Activated T-helper 9 cell treated with anti-CD3 and anti-CD28 coated beads, Interleukin-2, amount 50 U/mL, for 16 hours (primary cell): ENCODE measurements at regions not wholly inside any gene's neighbourhood (a gene's known extent, or its start where the extent isn't known, plus 50 kb on each side); places are given as distances from the start of the nearest gene placed in this dataset.
"Not testable (repeated sequence)": the region's sequence is repeated elsewhere in the genome, so short reads cannot be mapped to it uniquely, and the experiment has no call there.

ENCODE experiments used
- DNase-seq: peaks from one replicate; pipeline ENCODE4 v3.0.0-alpha.2; 2020; ENCODE audit warnings: low read depth

DNA sequence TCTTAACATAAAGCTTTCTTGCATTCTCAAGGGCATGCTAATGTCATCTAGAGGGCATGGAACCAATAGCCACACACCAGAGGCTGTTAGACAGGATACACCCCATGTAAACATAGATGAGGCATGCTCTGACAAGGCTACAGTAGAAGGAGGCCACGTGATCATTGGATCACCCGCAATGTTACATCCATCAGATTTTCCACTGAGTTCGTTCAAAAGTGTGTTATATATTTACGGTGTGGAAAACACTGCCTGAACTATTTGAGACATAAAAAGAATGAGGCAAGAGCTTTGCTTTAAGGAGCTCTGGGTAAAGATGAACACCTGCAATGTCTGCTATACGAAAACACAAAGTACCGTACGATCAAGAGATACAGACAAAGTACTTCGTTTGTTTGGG, 817.5 kb upstream of the SLC10A2 start:
- DNase-seq: no peak

DNA sequence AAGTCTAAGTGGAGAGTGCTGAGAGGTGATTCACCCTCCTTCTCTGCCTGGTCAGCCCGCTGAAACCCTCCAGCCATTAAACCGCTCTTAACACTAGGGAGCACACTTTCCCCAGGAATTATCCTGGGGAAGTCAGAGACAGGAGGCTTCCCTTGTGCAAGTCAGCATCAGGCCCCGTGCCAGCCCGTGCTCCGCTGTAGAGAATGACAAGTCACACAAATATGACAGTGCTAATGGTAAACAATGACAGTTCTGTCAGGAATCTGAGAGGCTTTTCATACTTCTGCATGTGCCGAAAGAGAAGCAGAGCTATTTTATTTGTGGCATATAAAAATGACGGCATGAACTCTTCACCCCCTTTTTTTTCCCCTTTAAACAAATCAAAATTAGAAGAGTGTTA, 816.9 kb upstream of the SLC10A2 start:
- DNase-seq: no peak

DNA sequence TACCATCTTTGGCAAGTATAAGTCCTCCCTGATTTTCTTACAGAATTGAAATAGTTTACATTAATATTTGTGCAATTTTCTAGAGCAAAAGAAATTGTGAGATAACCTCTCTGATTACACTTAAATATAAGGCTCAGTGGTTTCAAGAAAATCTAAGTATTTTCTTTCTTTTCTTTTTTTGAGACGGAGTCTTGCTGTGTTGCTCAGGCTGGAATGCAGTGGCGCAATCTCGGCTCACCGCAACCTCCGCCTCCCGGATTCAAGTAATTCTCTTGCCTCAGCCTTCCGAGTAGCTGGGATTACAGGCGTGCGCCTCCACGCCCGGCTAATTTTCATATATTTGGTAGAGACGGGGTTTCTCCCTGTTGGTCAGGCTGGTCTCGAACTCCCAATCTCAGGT, 813.9 kb upstream of the SLC10A2 start:
- not testable (repeated sequence) for DNase-seq

DNA sequence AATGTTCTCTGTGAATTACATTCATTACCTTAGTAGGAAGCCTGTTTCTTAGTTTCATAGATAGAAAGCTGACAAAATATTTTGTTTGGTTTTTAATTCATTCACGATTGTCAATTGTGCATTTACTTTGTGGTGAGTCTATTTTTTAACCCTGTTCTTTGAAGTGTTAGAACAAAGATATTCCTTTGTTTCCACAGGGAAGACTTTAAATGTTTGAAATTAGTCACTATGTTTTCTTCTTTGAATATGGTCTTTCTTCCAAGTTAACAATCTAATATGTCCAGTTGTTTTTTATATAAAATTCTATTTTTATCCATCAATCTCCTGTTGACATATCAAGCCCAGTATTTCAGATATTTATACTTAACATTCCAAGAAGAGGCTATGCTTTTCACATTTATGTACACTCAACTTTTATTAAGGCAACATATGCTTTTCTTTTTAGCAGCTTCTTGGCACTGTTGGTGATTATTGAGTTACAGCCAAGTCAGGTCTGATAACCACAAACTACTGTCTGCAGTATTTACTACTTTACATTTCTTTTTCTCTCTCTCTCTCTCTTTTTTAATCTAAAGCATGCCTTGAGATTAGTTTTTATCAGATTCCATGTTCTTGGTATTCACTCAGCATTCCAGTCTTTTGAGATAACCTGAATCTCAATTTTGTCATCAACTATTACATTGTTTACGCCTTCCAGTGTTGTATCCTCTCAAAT, 812.8 kb upstream of the SLC10A2 start:
- no peak for DNase-seq

DNA sequence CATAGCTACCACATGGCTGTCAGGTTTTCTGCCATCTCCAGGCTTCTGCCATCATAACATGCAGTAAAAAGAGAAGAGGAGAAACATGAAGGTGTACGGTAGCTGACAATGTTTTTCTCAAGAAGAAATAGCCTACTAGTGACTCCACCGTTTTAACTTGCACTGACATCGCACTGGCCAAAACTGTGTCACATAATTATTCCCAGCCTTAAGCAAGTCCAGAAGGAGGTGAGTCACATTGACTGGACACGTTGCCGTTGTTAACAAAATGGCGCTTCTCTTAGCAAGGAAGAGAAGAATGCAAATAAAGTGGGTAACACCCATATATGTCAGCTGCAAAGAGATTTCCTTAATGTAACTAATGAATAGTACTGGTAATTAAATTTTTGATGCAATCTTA, 810.4 kb upstream of the SLC10A2 start:
- no peak for DNase-seq

DNA sequence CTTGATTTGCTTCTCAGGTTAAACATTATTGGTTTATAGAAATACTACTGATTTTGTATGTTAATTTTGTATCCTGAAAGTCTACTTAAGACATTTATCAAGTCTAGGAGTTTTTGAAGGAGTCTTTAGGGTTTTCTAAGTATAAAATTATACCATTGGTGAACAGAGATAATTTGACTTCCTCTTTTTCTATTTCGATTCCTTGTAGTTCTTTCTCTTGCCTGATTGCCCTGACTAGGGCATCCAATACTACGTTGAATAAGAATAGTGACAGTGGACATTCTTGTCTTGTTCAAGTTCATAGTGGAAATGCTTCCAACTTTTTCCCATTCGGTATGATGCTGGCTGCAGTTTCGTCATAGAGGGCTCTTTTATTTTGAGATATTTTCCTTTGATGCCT, 807.5 kb upstream of the SLC10A2 start:
- DNase-seq: no peak

DNA sequence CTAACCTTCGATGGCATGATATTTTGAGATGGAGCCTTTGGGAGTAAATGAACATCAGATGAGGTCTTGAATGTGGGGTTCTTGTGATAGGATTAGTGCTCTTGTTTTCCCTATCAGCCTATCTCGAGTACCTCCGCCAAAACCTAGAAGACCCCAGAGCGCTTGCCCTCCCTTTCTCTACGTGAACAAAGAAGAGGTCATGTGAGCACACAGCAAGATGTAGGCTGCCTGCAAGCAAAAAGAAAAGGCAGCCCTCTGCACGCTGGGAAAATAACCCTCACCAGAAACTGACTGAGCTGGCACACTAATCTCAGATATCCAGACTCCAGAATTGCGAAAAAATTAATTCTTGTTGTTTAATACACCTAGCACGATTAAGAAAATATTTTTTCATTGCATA, 799.8 kb upstream of the SLC10A2 start:
- DNase-seq: no peak

DNA sequence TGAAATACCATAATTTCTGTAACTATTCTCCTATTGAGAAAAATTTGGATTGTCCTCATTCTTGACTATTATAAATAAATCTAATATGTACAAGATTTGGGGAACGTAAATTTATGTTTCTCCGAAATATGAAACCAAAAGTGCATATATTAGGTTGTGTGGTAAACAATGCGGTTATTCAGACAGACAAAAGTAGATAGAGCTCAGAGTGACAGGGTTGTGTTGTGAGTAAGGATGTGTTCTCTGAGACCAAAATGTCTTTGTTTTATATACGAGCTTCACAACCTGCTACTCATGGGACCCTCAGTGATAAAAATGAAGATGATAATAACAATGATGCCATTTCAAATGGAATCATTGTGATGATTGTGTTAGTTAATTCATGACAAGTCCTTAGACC, 796.3 kb upstream of the SLC10A2 start:
- no peak for DNase-seq

DNA sequence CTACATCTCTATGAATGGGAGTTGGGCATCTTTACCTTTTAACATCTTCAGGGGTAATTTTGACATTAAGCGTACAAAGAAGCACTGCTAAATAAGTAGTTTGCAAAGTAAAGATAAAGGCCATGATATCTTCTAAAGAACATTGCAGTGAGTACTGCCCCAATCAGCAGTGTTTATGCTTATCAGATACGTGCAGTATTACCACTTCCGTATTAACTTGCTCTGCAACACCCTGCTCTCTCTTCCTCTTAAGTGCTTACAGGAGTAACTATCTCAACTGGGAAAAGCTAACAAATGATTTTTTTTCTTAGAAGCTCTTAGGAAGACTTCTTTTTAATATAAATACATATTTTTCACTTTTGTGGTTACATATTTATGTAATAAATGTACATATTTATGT, 793.7 kb upstream of the SLC10A2 start:
- DNase-seq: no peak

DNA sequence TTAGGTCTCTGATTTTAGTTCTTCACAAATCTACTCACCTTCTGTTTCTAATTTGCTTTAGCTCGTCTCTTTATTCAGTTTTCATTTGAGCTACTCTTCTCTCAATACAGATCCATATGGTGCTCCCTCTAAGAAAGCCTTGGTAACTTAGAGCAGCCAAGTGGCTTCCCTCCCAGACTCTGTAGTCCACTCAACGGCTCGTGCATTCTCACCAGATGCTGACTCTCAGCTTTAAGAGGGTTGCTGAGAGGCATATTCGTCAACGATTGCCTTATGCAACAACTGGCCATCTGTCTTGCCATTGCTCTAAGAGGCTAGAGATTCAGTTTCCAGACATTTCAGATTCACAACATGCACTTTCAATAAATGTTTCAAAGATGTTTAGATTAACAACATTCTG, 785.8 kb upstream of the SLC10A2 start:
- no peak for DNase-seq

DNA sequence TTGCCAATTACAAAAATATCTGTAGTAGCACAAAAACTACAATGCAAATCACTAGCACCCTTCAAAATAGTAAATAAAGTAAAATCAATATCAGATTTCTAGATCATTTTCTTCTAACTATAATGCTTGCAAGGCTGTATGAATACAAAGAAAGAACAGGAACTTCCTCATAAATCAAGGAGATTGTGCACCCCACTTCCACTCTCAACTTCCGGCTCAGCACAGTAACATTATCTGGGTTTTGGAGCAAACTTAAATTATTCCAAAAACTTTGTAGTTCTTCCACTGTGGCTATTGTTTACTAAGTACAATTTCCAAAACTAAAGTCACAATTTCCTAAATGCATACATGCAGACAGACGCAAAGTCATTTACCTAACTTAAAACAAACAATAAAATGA, 778.3 kb upstream of the SLC10A2 start:
- no peak for DNase-seq

DNA sequence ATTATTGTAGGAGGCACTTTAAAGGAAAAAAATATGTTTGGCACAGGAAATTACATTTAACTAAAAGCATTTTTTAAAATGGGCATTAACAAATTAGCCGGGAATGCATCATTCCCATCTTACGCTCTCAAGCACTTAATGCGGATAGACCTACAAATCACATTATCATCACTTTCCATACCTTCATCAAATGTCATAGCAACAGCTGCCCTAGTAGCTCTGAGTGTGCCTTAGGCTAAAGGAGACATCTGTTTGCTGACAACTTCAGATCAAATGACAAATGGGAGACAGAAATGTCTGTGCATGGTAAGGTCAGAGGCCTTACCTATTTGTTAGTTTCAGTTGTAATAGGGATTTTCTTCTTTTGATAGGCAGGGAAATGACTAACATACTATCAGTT, 773.2 kb upstream of the SLC10A2 start:
- DNase-seq: no peak

DNA sequence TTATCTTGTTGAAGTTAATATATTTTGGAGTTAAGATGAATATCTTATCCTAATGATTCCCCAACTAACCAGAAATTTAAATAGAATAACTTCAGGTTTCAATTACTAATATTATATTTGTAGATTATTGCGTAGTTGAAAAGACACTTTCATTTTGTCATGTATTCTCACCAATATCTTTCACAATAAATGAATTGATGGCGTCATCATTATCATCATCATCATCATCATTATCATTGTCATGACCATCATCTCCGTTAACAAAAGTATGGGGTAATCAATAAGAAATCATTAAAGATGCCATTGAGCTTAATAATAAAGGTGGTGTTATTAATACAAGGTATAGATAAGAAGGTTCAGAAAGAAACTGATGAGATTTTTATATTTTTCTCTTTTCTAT, 768.8 kb upstream of the SLC10A2 start:
- no peak for DNase-seq

DNA sequence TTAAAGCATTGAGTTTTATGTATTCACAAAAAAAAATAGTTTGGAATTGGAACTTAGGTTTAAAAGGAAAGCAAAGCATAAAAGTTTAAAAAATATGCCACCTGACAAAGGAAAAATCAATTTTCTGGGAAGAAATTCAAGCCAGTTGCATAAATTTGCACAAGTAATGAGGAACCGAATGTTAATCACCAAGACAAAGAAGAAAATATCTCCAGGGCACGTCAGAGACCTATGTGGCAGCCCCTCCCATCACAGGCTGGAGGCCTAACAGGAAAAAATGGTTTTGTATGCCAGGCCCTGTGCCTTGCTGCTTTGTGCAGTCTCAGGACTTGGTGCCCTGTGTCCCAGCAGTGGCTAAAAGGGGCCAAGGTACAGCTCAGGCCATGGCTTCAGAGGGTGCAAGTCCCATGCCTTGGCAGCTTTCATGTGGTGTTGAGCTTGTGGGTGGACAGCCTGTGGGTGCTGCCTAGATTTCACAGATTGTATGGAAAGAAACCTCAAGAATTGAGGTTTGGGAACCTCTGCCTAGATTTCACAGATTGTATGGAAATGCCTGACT, 767.2 kb upstream of the SLC10A2 start:
- no peak for DNase-seq

DNA sequence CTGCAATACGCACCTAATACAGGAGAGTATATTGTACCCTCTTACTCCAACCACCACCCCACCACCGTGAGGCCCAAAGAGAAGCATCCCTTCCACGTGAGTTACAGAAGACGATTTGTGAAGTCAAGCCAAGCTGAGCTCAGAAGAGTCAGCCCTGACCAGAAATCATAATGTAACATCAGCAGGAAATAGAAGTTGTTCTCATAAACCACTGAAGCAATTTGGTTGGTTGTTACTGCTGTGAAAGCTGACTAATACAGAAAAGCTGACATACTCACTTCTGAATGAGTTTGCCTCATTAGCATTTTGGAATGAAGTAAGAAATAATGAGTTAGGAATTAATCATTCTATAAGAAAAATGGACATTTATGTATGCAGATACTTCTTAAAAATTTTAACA, 749.4 kb upstream of the SLC10A2 start:
- DNase-seq: no peak

DNA sequence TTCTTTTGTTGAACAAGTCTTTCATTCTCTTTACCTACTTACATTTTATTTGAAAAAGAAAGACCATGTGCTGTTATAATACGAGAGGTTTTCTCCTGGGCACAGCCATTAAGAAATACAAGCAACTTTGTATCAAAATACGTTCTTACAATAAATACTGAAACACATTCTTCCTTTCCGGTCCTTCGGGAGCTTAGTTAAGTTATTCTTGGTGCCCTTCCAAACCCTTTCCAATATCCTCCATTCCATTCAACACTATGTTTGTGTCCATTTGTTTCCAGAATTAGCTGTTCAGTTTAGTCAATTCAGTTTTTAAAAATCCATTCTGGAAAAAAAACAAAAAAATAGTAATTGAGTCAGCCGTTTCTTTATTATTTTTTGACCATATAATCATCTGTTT, 746.8 kb upstream of the SLC10A2 start:
- no peak for DNase-seq

DNA sequence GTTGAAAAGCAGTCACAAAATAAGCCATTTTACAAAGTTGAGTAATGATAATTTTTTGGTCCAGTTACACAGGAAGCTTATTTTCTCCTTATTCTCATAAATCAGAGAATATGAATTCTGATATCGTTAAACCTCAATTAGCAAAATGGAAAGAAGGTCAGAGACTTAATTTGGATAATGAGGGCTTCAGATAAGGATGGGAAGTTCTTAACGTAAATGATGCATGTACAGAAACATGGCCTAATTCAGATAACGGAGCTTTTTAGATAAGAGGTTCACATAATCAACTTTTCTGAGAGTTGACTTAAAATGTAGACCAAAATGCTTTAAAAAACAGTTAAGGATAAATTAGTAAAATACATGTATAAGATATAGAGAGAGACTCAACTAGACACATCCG, 746.3 kb upstream of the SLC10A2 start:
- no peak for DNase-seq

DNA sequence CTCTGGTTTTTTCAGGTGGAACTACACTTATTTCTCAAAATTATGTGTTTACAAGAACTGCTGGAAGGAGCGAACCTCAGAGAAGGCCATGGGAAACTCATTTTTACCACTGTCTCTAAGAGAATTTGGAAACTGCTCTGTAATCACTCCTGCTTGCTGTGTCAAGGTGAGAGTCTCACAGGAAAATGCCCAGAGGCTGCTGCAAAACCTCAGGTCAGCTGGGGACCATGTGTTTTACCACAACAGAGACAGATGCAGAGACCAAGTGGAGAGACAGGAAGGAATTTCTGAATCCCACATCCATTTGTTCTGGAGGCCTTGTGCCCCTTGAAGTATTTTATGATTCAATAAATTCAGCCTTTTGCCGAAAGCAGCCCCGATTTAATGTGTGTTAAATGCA, 743.8 kb upstream of the SLC10A2 start:
- no peak for DNase-seq

DNA sequence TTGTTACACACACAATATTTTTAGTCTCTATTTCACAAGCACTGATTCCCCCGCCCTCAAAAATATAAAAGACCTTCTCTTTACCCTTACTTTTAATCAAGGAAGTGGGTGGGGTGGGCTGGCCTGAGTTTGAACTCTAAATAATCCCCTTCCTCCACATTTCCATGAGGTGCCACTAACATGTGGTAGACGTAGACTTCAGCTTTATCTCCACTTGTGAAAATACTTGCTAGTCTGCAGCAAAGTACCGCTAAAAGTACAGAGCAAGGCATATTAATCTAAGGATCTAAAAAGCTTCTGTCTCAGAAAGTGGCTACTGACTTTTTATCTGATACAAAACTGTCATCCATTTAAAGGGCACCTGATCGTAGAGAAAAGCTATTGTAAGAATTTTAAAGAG, 739.6 kb upstream of the SLC10A2 start:
- no peak for DNase-seq

DNA sequence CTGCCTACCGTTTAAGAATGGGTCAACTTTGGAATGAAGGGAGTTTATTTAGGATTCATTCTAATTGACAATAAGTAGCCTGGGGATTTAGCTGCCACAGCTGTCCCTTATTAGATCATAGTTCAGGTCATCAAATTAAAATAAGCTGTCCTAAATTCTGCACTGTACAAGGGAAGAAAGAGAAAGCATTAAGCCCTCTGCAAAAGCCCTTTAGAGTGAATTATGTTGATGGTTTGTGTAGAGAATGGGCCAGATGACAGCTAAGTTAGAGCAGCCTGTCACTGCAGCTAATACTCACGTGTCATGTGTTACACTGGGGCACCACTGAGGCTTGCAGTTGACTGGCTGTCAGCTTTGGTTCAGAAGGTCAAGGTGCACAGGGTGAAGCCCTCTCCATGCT, 737.1 kb upstream of the SLC10A2 start:
- no peak for DNase-seq

DNA sequence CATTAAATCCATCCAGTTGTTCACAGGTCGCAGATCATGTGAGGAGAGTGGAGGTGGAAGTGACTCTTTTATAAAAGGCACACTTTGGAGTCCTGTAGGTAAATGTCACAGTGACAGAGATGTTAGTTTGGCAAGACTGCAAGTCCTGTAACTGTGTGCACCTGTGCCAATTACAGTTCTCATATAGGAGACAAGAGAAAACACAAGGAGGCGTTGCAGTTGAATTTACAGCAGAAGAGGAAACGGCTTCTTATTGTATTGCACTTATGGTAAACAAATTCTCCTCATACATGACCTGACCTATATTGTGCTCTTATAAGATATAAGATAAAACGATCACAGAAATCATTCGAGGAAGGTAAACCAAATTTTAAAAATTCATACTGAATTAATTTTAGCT, 732.8 kb upstream of the SLC10A2 start:
- DNase-seq: no peak

DNA sequence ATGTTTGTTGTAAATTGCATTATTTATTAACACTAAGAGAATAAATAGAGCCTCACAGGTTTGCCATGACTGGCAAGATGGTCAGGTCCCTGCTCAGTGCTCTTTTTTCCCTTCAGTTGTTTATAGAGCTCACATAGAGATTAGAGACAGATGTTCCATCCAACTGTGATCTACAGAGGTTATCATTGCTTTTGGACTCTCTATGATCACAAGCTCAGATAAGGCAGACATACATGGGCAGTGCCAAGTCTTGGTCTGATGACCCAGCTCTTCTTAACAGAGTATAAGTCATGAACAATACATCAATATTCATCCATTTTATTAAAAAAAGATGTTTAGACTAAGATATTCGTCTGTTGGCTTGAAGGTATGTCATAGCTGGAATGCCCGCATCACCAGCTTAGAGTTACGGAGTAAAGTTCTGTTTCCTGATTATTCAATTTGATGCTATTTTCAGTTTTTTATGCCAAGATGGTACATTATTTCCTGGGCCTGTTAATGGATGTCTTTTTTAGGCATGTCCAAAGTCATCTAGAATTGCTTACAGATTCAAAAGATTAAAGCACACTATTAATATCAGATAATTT, 729.8 kb upstream of the SLC10A2 start:
- DNase-seq: no peak

DNA sequence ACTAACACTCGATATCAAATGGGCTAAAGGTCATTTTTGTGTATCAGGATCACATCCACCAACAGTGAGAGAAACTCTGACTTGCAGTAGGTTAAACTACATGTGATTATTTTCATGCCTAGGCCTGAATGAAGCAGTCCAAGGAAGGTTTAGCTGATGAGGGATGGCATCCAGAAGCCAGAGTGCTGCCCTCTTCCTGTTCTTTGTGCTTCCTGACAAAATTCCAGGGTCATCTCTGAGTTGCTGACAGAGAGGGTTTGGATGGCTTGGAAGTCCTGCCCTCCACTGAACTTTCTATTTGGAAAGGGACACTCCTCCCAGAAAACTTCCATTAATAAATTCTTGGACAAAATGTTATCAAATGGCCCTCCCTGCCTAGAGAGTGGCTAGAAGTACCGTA, 728.3 kb upstream of the SLC10A2 start:
- no peak for DNase-seq

DNA sequence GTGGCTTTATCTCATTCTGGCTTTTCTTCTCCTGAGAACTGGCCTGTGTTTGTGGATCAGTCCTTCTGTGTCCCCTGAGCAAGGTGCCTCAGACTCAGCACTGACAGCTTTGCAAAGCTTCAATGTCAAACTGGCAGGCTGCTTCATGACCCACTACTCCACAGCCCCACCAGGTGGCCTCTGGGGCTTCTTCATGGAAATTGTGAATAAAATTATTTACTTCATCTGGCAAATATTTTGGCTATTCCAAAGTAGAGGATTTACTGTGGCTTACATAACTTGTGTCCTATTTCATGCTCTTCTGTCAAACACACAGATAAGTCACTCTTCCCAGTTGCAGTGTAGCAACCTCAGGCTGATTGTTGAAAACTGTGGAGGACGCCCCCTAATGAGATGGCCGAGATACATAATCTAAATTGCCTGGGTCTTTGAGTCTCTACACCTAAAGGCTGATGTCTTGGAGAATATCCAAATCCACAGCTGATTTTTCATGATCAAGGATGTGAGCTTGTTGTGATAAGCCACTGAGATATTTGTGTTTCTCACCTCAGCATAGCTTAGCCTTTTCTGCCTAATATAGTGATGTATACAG, 721.9 kb upstream of the SLC10A2 start:
- no peak for DNase-seq
